ENCODE measurements at regions not wholly inside any gene's neighbourhood (a gene's known extent, or its start where the extent isn't known, plus 50 kb on each side); places are given as distances from the start of the nearest gene placed in this dataset.

DNA sequence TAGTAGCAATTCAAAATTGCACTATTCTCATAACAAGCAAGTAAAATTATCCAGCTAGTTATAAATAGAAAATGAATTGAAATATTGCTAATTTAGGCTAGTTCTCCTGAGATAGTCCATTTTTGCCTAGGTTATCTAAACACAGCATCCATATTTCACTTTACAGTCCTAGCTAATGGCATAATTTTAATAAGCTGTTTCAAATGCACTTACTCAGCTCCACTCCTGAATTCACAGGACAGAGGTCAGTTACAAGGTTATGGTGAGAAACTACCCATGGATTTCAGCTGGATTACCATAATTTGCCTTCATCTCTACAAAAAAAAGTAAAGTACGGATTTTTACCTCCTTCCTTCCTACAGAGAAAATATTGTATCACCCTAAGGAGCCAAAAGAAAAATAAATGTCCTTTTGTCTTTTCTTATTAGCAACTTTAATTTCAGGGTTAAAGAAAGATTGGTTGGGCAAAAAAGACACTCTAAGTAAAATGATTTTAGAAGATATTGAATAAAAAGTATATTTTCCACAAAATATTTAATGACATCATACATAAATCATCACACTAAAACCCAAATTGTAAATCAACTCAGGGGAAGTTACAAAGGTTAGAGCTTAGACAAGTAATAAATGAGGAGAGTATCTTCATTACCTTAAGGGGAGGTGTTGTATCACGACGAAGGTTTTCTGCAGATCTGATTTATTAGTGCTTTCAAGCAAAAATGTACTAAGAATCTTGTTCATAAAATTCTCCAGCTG, 377.4 kb downstream of the C12orf50 start:
- no peak overlapping the region for H3K4me3 ChIP-seq (ENCODE audit: insufficient read depth in 1 of 2, low read depth in 1 of 2, low read length in 2 of 2)
- no peak overlapping the region for H3K23ac ChIP-seq (ENCODE audit: low read length in 2 of 2)
- no peak overlapping the region for H4K8ac ChIP-seq (ENCODE audit: low read length)
- no peaks in the 10 kb centered on the region for H3K36me3 ChIP-seq (ENCODE audit: control insufficient read depth in 1 of 2, insufficient read depth in 2 of 2, low read depth in 1 of 2, low read length in 2 of 2)
- no peaks in the 10 kb centered on the region for H3K79me1 ChIP-seq (replicated peaks; ENCODE audit: low read length, poor library complexity, severe bottlenecking)
- H3K9ac ChIP-seq (ENCODE audit: low read length): no peak overlapping the region
- no peaks in the 10 kb centered on the region for H3K4me1 ChIP-seq (ENCODE audit: control insufficient read depth, insufficient read depth, low read depth, low read length)
- H3K27me3 ChIP-seq (ENCODE audit: control insufficient read depth in 1 of 2, insufficient read depth in 1 of 2, low read length in 2 of 2): no peaks in the 10 kb centered on the region
- no peaks in the 10 kb centered on the region for H3K9me3 ChIP-seq (ENCODE audit: control insufficient read depth, low read length)
- H3K18ac ChIP-seq (ENCODE audit: low read depth in 1 of 2, low read length in 2 of 2): no peak overlapping the region
- no peak overlapping the region for H2BK5ac ChIP-seq (ENCODE audit: low read depth, low read length, poor library complexity, severe bottlenecking)
- H2BK15ac ChIP-seq (ENCODE audit: low read depth, poor library complexity, severe bottlenecking): no peak overlapping the region
- H3K4ac ChIP-seq (ENCODE audit: low read depth in 1 of 2, low read length in 2 of 2): no peak overlapping the region
- H4K91ac ChIP-seq (ENCODE audit: low read length): no peak overlapping the region
- no peak overlapping the region for H2AFZ ChIP-seq (ENCODE audit: low read depth, low read length)
- no peak overlapping the region for H2BK120ac ChIP-seq (ENCODE audit: low read depth, low read length)
- H2BK12ac ChIP-seq (ENCODE audit: low read length in 2 of 2): no peak overlapping the region
- DNase-seq: no peak
- 79% methylated on average over 2 of the region's 3 CpGs for WGBS
- no peak overlapping the region for H3K4me2 ChIP-seq (ENCODE audit: low read length, poor library complexity, severe bottlenecking)
- H2AK5ac ChIP-seq (ENCODE audit: low read length, severe bottlenecking): no peak overlapping the region
- no peak overlapping the region for H3K14ac ChIP-seq (ENCODE audit: low read length in 2 of 2)
- no peak overlapping the region for H3K27ac ChIP-seq (ENCODE audit: low read length, poor library complexity, severe bottlenecking)

DNA sequence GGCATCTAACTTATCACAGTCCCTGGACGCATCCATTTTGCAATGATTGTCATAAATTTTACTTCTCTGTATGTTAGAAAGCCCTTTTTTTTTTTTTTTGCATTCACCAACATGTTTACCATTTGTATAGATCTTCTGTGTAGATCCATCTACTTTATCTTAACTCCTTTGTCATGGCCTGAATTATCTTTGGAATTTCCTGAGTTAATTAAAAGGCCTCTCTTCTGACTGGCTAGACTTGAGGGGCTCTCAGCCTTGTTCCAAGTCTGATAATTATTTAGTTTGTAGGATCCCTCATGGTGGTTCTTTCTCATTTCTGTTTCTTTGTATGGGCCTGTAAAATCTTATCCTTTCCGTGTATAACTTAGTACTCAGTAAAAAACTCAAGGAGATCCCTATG, 387.0 kb downstream of the C12orf50 start:
- Histone ChIP-seq H3K9me3 (ENCODE audit: control insufficient read depth, low read length) (no peaks in the 10 kb centered on the region), H2AFZ (ENCODE audit: low read depth, low read length) (no peak overlapping the region), H3K4me3 (ENCODE audit: insufficient read depth in 1 of 2, low read depth in 1 of 2, low read length in 2 of 2) (no peak overlapping the region), H3K23ac (ENCODE audit: low read length in 2 of 2) (no peak overlapping the region), H2BK120ac (ENCODE audit: low read depth, low read length) (no peak overlapping the region), H3K4ac (ENCODE audit: low read depth in 1 of 2, low read length in 2 of 2) (no peak overlapping the region), H2BK12ac (ENCODE audit: low read length in 2 of 2) (no peak overlapping the region), H3K9ac (ENCODE audit: low read length) (no peak overlapping the region), H3K27ac (ENCODE audit: low read length, poor library complexity, severe bottlenecking) (no peak overlapping the region), H3K14ac (ENCODE audit: low read length in 2 of 2) (no peak overlapping the region), H2AK5ac (ENCODE audit: low read length, severe bottlenecking) (no peak overlapping the region), H3K4me1 (ENCODE audit: control insufficient read depth, insufficient read depth, low read depth, low read length) (no peaks in the 10 kb centered on the region), H3K79me1 (replicated peaks; ENCODE audit: low read length, poor library complexity, severe bottlenecking) (no peaks in the 10 kb centered on the region), H3K18ac (ENCODE audit: low read depth in 1 of 2, low read length in 2 of 2) (no peak overlapping the region), H2BK5ac (ENCODE audit: low read depth, low read length, poor library complexity, severe bottlenecking) (no peak overlapping the region), H3K4me2 (ENCODE audit: low read length, poor library complexity, severe bottlenecking) (no peak overlapping the region), H2BK15ac (ENCODE audit: low read depth, poor library complexity, severe bottlenecking) (no peak overlapping the region), H3K27me3 (ENCODE audit: control insufficient read depth in 1 of 2, insufficient read depth in 1 of 2, low read length in 2 of 2) (no peaks in the 10 kb centered on the region), H4K91ac (ENCODE audit: low read length) (no peak overlapping the region), H3K36me3 (ENCODE audit: control insufficient read depth in 1 of 2, insufficient read depth in 2 of 2, low read depth in 1 of 2, low read length in 2 of 2) (no peaks in the 10 kb centered on the region), H4K8ac (ENCODE audit: low read length) (no peak overlapping the region)
- DNase-seq: no peak
- WGBS: 86% methylated on average over 1 of the region's 2 CpGs

DNA sequence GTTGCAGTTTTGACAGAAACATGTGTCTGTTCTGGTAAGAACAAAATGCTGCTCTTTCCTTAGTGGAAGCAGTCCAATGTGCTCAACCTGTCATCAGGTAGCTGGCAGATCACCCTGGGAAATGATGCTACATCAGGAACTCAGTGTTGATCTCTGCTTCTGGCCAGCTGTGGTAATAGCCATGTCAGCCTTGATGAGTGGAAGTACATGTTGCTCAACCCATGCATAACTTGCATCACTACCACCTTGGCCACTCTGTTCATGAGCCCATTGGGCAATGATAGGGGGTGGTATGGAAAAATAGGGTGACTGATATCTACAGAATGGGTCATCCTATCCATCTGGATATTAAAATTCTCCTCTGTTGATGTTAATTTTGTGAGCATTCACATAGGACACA, 411.0 kb downstream of the C12orf50 start:
- no peak overlapping the region for H2BK120ac ChIP-seq (ENCODE audit: low read depth, low read length)
- no peak overlapping the region for H3K4me2 ChIP-seq (ENCODE audit: low read length, poor library complexity, severe bottlenecking)
- H3K27ac ChIP-seq (ENCODE audit: low read length, poor library complexity, severe bottlenecking): no peak overlapping the region
- H4K91ac ChIP-seq (ENCODE audit: low read length): peak overlapping the region; percentile 43
- no peak overlapping the region for H3K4me3 ChIP-seq (ENCODE audit: insufficient read depth in 1 of 2, low read depth in 1 of 2, low read length in 2 of 2)
- H4K8ac ChIP-seq (ENCODE audit: low read length): no peak overlapping the region
- no peaks in the 10 kb centered on the region for H3K79me1 ChIP-seq (replicated peaks; ENCODE audit: low read length, poor library complexity, severe bottlenecking)
- no peak overlapping the region for H3K4ac ChIP-seq (ENCODE audit: low read depth in 1 of 2, low read length in 2 of 2)
- H3K9me3 ChIP-seq (ENCODE audit: control insufficient read depth, low read length): peaks cover 3% of the 10 kb centered on the region
- no peaks in the 10 kb centered on the region for H3K27me3 ChIP-seq (ENCODE audit: control insufficient read depth in 1 of 2, insufficient read depth in 1 of 2, low read length in 2 of 2)
- H2AK5ac ChIP-seq (ENCODE audit: low read length, severe bottlenecking): no peak overlapping the region
- H3K36me3 ChIP-seq (ENCODE audit: control insufficient read depth in 1 of 2, insufficient read depth in 2 of 2, low read depth in 1 of 2, low read length in 2 of 2): no peaks in the 10 kb centered on the region
- DNase-seq: no peak
- no peak overlapping the region for H3K23ac ChIP-seq (ENCODE audit: low read length in 2 of 2)
- H3K18ac ChIP-seq (ENCODE audit: low read depth in 1 of 2, low read length in 2 of 2): no peak overlapping the region
- no peak overlapping the region for H3K9ac ChIP-seq (ENCODE audit: low read length)
- H2AFZ ChIP-seq (ENCODE audit: low read depth, low read length): no peak overlapping the region
- no peak overlapping the region for H2BK12ac ChIP-seq (ENCODE audit: low read length in 2 of 2)
- H2BK15ac ChIP-seq (ENCODE audit: low read depth, poor library complexity, severe bottlenecking): no peak overlapping the region
- H3K4me1 ChIP-seq (ENCODE audit: control insufficient read depth, insufficient read depth, low read depth, low read length): no peaks in the 10 kb centered on the region
- no peak overlapping the region for H2BK5ac ChIP-seq (ENCODE audit: low read depth, low read length, poor library complexity, severe bottlenecking)
- H3K14ac ChIP-seq (ENCODE audit: low read length in 2 of 2): no peak overlapping the region

DNA sequence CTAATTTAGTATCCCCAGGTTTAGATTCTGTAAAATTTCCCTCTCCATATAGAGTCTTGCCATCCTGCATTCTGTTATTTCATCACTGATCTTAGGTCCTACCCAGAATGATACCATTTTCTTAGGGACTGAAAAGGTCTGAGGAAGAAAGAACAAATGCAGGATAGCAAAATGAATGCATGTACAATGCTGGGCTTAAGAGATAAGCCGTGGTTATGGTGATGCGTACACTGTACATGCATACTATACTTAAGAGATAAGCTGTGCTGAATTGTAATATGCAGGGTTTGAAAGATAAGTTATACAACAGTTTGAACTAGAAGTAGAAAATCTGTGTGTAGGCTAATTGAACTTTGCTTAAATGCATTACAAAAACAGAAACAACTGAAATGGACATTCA, 416.2 kb downstream of the C12orf50 start:
- H3K23ac ChIP-seq (ENCODE audit: low read length in 2 of 2): no peak overlapping the region
- no peak overlapping the region for H2BK12ac ChIP-seq (ENCODE audit: low read length in 2 of 2)
- H3K79me1 ChIP-seq (replicated peaks; ENCODE audit: low read length, poor library complexity, severe bottlenecking): no peaks in the 10 kb centered on the region
- no peak overlapping the region for H2BK15ac ChIP-seq (ENCODE audit: low read depth, poor library complexity, severe bottlenecking)
- H3K18ac ChIP-seq (ENCODE audit: low read depth in 1 of 2, low read length in 2 of 2): no peak overlapping the region
- H3K9me3 ChIP-seq (ENCODE audit: control insufficient read depth, low read length): no peaks in the 10 kb centered on the region
- no peaks in the 10 kb centered on the region for H3K36me3 ChIP-seq (ENCODE audit: control insufficient read depth in 1 of 2, insufficient read depth in 2 of 2, low read depth in 1 of 2, low read length in 2 of 2)
- H3K27ac ChIP-seq (ENCODE audit: low read length, poor library complexity, severe bottlenecking): no peak overlapping the region
- no peak overlapping the region for H3K4ac ChIP-seq (ENCODE audit: low read depth in 1 of 2, low read length in 2 of 2)
- no peak overlapping the region for H2AFZ ChIP-seq (ENCODE audit: low read depth, low read length)
- no peak overlapping the region for H3K4me3 ChIP-seq (ENCODE audit: insufficient read depth in 1 of 2, low read depth in 1 of 2, low read length in 2 of 2)
- H3K4me1 ChIP-seq (ENCODE audit: control insufficient read depth, insufficient read depth, low read depth, low read length): no peaks in the 10 kb centered on the region
- no peak overlapping the region for H3K9ac ChIP-seq (ENCODE audit: low read length)
- H2AK5ac ChIP-seq (ENCODE audit: low read length, severe bottlenecking): no peak overlapping the region
- no peak overlapping the region for H2BK5ac ChIP-seq (ENCODE audit: low read depth, low read length, poor library complexity, severe bottlenecking)
- WGBS: 92% methylated on average over 2 of the region's 2 CpGs
- no peak overlapping the region for H2BK120ac ChIP-seq (ENCODE audit: low read depth, low read length)
- no peak for DNase-seq
- H3K14ac ChIP-seq (ENCODE audit: low read length in 2 of 2): no peak overlapping the region
- H4K8ac ChIP-seq (ENCODE audit: low read length): no peak overlapping the region
- H3K27me3 ChIP-seq (ENCODE audit: control insufficient read depth in 1 of 2, insufficient read depth in 1 of 2, low read length in 2 of 2): no peaks in the 10 kb centered on the region
- H3K4me2 ChIP-seq (ENCODE audit: low read length, poor library complexity, severe bottlenecking): no peak overlapping the region
- no peak overlapping the region for H4K91ac ChIP-seq (ENCODE audit: low read length)

All from mesenchymal stem cell (in vitro differentiated cells and primary cell).